22Rv1 (cell line): ENCODE measurements at regions not wholly inside any gene's neighbourhood (a gene's known extent, or its start where the extent isn't known, plus 50 kb on each side); places are given as distances from the start of the nearest gene placed in this dataset.

Experiments
- ZFX ChIP-seq: fragments of 450-650 bp; IDR thresholded peaks from 2 replicates; pipeline ENCODE4 v1.6.1; 2017; ENCODE audit warnings: antibody characterized with exemption, borderline replicate concordance
- TF ChIP-seq, protein P1 (sequence below): fragments of 450-650 bp; IDR thresholded peaks from 2 replicates; pipeline ENCODE4 v1.5.1; 2017; ENCODE audit warnings: mild to moderate bottlenecking

DNA sequence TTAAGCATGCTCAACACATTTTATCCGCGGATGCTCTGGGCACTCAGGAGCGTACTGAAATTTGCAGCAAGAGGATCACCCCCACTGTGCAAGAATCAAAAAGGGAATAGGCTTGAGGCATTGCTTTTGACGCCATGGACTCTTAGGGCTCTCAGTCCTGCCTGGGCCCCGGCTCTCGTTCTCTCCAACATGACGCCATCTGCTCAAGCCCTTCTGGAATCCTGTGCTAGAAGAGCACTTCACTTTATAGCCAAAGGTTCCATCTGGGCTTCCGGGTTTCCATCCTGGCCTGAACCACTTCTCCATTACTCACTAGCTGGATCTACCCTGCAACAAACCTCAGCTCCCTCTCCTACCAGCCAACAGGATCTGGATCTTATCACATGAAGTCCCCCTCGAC, 105.3 kb downstream of the FOXF2 start:
- TF ChIP-seq, protein P1, sequence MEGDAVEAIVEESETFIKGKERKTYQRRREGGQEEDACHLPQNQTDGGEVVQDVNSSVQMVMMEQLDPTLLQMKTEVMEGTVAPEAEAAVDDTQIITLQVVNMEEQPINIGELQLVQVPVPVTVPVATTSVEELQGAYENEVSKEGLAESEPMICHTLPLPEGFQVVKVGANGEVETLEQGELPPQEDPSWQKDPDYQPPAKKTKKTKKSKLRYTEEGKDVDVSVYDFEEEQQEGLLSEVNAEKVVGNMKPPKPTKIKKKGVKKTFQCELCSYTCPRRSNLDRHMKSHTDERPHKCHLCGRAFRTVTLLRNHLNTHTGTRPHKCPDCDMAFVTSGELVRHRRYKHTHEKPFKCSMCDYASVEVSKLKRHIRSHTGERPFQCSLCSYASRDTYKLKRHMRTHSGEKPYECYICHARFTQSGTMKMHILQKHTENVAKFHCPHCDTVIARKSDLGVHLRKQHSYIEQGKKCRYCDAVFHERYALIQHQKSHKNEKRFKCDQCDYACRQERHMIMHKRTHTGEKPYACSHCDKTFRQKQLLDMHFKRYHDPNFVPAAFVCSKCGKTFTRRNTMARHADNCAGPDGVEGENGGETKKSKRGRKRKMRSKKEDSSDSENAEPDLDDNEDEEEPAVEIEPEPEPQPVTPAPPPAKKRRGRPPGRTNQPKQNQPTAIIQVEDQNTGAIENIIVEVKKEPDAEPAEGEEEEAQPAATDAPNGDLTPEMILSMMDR = no peak
- no peak for TF ChIP-seq ZFX
